H9 (cell line): ENCODE measurements at regions not wholly inside any gene's neighbourhood (a gene's known extent, or its start where the extent isn't known, plus 50 kb on each side); places are given as distances from the start of the nearest gene placed in this dataset.

Experiments used
- DNase-seq: peaks from one replicate; pipeline ENCODE4 v3.0.0-alpha.2; 2017
- H2AFZ ChIP-seq: one replicate; pipeline ENCODE4 v1.6.1; 2013; ENCODE audit warnings: mild to moderate bottlenecking, low read length, control low read depth, moderate library complexity
- H2AK5ac ChIP-seq: 2 replicates; pipeline ENCODE4 v1.6.1; 2013; ENCODE audit warnings: low read length, control low read depth, mixed read lengths; ENCODE audit not compliant: insufficient read length
- H2BK120ac ChIP-seq: one replicate; pipeline ENCODE4 v1.6.1; 2013; ENCODE audit warnings: low read depth, mild to moderate bottlenecking, low read length, control low read depth, inconsistent platforms; ENCODE audit not compliant: poor library complexity, severe bottlenecking
- H2BK12ac ChIP-seq: 2 replicates; pipeline ENCODE4 v1.6.1; 2013; ENCODE audit warnings: low read length, control low read depth, mixed read lengths, low read depth; ENCODE audit not compliant: insufficient read length
- H2BK15ac ChIP-seq: 2 replicates; pipeline ENCODE4 v1.6.1; 2013; ENCODE audit warnings: low read depth, low read length, control low read depth
- H2BK20ac ChIP-seq: one replicate; pipeline ENCODE4 v1.6.1; 2013; ENCODE audit warnings: low read depth, mild to moderate bottlenecking, low read length, control low read depth, inconsistent platforms; ENCODE audit not compliant: poor library complexity, severe bottlenecking
- H2BK5ac ChIP-seq: 2 replicates; pipeline ENCODE4 v1.6.1; 2013; ENCODE audit warnings: low read length, control low read depth, mixed read lengths; ENCODE audit not compliant: insufficient read length
- H3K14ac ChIP-seq: 2 replicates; pipeline ENCODE4 v1.6.1; 2013; ENCODE audit warnings: low read length, control low read depth; ENCODE audit not compliant: insufficient read depth
- H3K18ac ChIP-seq: 2 replicates; pipeline ENCODE4 v1.6.1; 2013; ENCODE audit warnings: low read depth, mild to moderate bottlenecking, mixed read lengths, low read length, control low read depth; ENCODE audit not compliant: insufficient read length
- H3K23ac ChIP-seq: 2 replicates; pipeline ENCODE4 v1.6.1; 2013; ENCODE audit warnings: low read length, control low read depth, mixed read lengths, low read depth; ENCODE audit not compliant: insufficient read length
- H3K23me2 ChIP-seq: 2 replicates; pipeline ENCODE4 v1.6.1; 2013; ENCODE audit warnings: low read depth, mild to moderate bottlenecking, mixed read lengths, low read length, control low read depth; ENCODE audit not compliant: insufficient read length, poor library complexity, severe bottlenecking
- H3K27ac ChIP-seq: 2 replicates; pipeline ENCODE4 v1.5.1; 2013; ENCODE audit warnings: low read length, control low read depth, mixed read lengths, low read depth; ENCODE audit not compliant: insufficient read length
- H3K27me3 ChIP-seq: 2 replicates; pipeline ENCODE4 v1.6.1; 2013; ENCODE audit warnings: low read length, control low read depth, inconsistent platforms; ENCODE audit not compliant: insufficient read depth
- H3K4ac ChIP-seq: 2 replicates; pipeline ENCODE4 v1.6.1; 2013; ENCODE audit warnings: low read depth, mild to moderate bottlenecking, control low read depth, inconsistent platforms, low read length, moderate library complexity
- H3K4me1 ChIP-seq: 2 replicates; pipeline ENCODE4 v1.6.1; 2013; ENCODE audit warnings: low read length, control low read depth, inconsistent platforms; ENCODE audit not compliant: insufficient read depth
- H3K4me2 ChIP-seq: 2 replicates; pipeline ENCODE4 v1.6.1; 2013; ENCODE audit warnings: low read length, control low read depth, mixed read lengths; ENCODE audit not compliant: insufficient read length, insufficient read depth
- H3K56ac ChIP-seq: 2 replicates; pipeline ENCODE4 v1.6.1; 2013; ENCODE audit warnings: low read depth, mild to moderate bottlenecking, mixed read lengths, low read length, control low read depth; ENCODE audit not compliant: insufficient read length
- H3K79me1 ChIP-seq: 2 replicates; pipeline ENCODE4 v1.6.1; 2013; ENCODE audit warnings: low read depth, mild to moderate bottlenecking, moderate library complexity, low read length, control low read depth, inconsistent platforms; ENCODE audit not compliant: insufficient read depth, poor library complexity, severe bottlenecking
- H3K79me2 ChIP-seq: 2 replicates; pipeline ENCODE4 v1.6.1; 2013; ENCODE audit warnings: low read length, control low read depth, inconsistent platforms; ENCODE audit not compliant: insufficient read depth
- H3K9ac ChIP-seq: 2 replicates; pipeline ENCODE4 v1.6.1; 2013; ENCODE audit warnings: low read length, control low read depth, mixed read lengths; ENCODE audit not compliant: insufficient read length; ENCODE audit errors: extremely low read depth
- H3K9me3 ChIP-seq: one replicate; pipeline ENCODE4 v1.6.1; 2013; ENCODE audit warnings: low read depth, low read length, inconsistent platforms; ENCODE audit not compliant: control insufficient read depth
- H3T11ph ChIP-seq: one replicate; pipeline ENCODE4 v1.6.1; 2013; ENCODE audit warnings: mild to moderate bottlenecking, low read length, control low read depth, inconsistent platforms
- H4K20me1 ChIP-seq: one replicate; pipeline ENCODE4 v1.6.1; 2013; ENCODE audit not compliant: control insufficient read depth, insufficient read length, insufficient read depth
- H4K5ac ChIP-seq: 2 replicates; pipeline ENCODE4 v1.6.1; 2013; ENCODE audit warnings: low read depth, mild to moderate bottlenecking, mixed read lengths, low read length, control low read depth; ENCODE audit not compliant: insufficient read length
- H4K8ac ChIP-seq: replicated peaks from 2 replicates; pipeline ENCODE4 v1.6.1; 2013; ENCODE audit warnings: low read length, control low read depth, mixed read lengths, low read depth; ENCODE audit not compliant: insufficient read length
- H4K91ac ChIP-seq: 2 replicates; pipeline ENCODE4 v1.6.1; 2013; ENCODE audit warnings: low read depth, mild to moderate bottlenecking, moderate library complexity, mixed read lengths, low read length, control low read depth; ENCODE audit not compliant: insufficient read length
- H3K27ac Mint-ChIP-seq, 3 experiments: 2 replicates in 2 of 3; 3 replicates in 1 of 3; pipeline ENCODE4 v1.8.0; 2020 to 2021; ENCODE audit warnings: mixed read lengths in 3 of 3, mild to moderate bottlenecking in 1 of 3, moderate library complexity in 1 of 3
- H3K27me3 Mint-ChIP-seq: 2 replicates; pipeline ENCODE4 v1.8.0; 2021; ENCODE audit warnings: low read depth, mild to moderate bottlenecking, moderate library complexity, mixed read lengths
- H3K36me3 Mint-ChIP-seq, 3 experiments: 2 replicates in 2 of 3; 3 replicates in 1 of 3; pipeline ENCODE4 v1.8.0; 2020 to 2021; ENCODE audit warnings: low read depth in 3 of 3, mixed read lengths in 3 of 3; ENCODE audit not compliant: insufficient read depth in 1 of 3
- H3K4me1 Mint-ChIP-seq, 2 experiments: 2 replicates each; pipeline ENCODE4 v1.8.0; 2020; ENCODE audit warnings: mixed read lengths in 2 of 2
- H3K4me3 Mint-ChIP-seq, 2 experiments: 2 replicates in 1 of 2; 3 replicates in 1 of 2; pipeline ENCODE4 v1.8.0; 2020 to 2021; ENCODE audit warnings: mild to moderate bottlenecking in 2 of 2, mixed read lengths in 2 of 2, moderate library complexity in 1 of 2
- H3K9me3 Mint-ChIP-seq, 2 experiments: 2 replicates in 1 of 2; 3 replicates in 1 of 2; pipeline ENCODE4 v1.8.0; 2020; ENCODE audit warnings: mild to moderate bottlenecking in 2 of 2, mixed read lengths in 2 of 2, moderate library complexity in 1 of 2
- CTCF ChIP-seq: fragments of 200-600 bp; sonication (generic); conservative IDR thresholded peaks from 3 replicates; pipeline ENCODE4 v1.8.0; 2021; ENCODE audit warnings: antibody characterized with exemption, mild to moderate bottlenecking
- WGBS: extraction: QIAGEN DNeasy Blood & Tissue Kit; methylation state at CpG from one replicate; pipeline ENCODE4 v1.1.7; 2013; ENCODE audit warnings: missing lambda C conversion rate, low lambda C conversion rate, mixed read lengths; ENCODE audit not compliant: insufficient read length; ENCODE audit errors: extremely low coverage; 5-methylcytosine and 5-hydroxymethylcytosine counted together

- WGBS = no CpG with 5 or more reads among the region's 2 CpGs
- H3K27ac Mint-ChIP-seq = no peak overlapping the region
- DNase-seq = no peak
- no peak overlapping the region for H2AFZ ChIP-seq
- no peak overlapping the region for H3K14ac ChIP-seq
- TF ChIP-seq CTCF = no peak
- H4K91ac ChIP-seq = no peak overlapping the region
- no peak overlapping the region for H2BK120ac ChIP-seq
- peaks cover 4 to 5% of the 10 kb centered on the region in 2 experiments for H3K4me1 Mint-ChIP-seq
- no peaks in the 10 kb centered on the region for H3K79me1 ChIP-seq
- H3K27ac ChIP-seq = no peak overlapping the region
- H3K27me3 ChIP-seq = no peaks in the 10 kb centered on the region
- no peaks in the 10 kb centered on the region for H4K20me1 ChIP-seq
- H3K9me3 Mint-ChIP-seq = no peaks in the 10 kb centered on the region
- H3T11ph ChIP-seq = no peak overlapping the region
- no peak overlapping the region for H2BK15ac ChIP-seq
- H3K4me2 ChIP-seq = no peak overlapping the region
- no peak overlapping the region for H3K56ac ChIP-seq
- no peak overlapping the region for H4K8ac ChIP-seq
- H4K5ac ChIP-seq = no peak overlapping the region
- H3K4ac ChIP-seq = no peak overlapping the region
- no peak overlapping the region for H2BK20ac ChIP-seq
- H2BK12ac ChIP-seq = no peak overlapping the region
- H3K36me3 Mint-ChIP-seq = no peaks in the 10 kb centered on the region
- no peak overlapping the region for H3K9ac ChIP-seq
- H3K18ac ChIP-seq = no peak overlapping the region
- no peak overlapping the region for H2BK5ac ChIP-seq
- H3K79me2 ChIP-seq = no peaks in the 10 kb centered on the region
- H3K27me3 Mint-ChIP-seq = no peaks in the 10 kb centered on the region
- H2AK5ac ChIP-seq = no peak overlapping the region
- H3K9me3 ChIP-seq = no peaks in the 10 kb centered on the region
- H3K23me2 ChIP-seq = no peaks in the 10 kb centered on the region
- H3K4me1 ChIP-seq = no peaks in the 10 kb centered on the region; the same call in 1 of the 2 replicates
- H3K23ac ChIP-seq = no peak overlapping the region
- no peak overlapping the region for H3K4me3 Mint-ChIP-seq
Measured at GRCh38 chr6:74356391-74356790, 660.4 kb downstream of the CD109 start.
